Activated CD8-positive, alpha-beta memory T cell treated with anti-CD3 and anti-CD28 coated beads, Interleukin-2, amount 50 U/mL, for 24 hours (primary cell): ENCODE measurements at regions not wholly inside any gene's neighbourhood (a gene's known extent, or its start where the extent isn't known, plus 50 kb on each side); places are given as distances from the start of the nearest gene placed in this dataset.
"Not testable (repeated sequence)": the region's sequence is repeated elsewhere in the genome, so short reads cannot be mapped to it uniquely, and the experiment has no call there.

Source experiments
- DNase-seq: peaks from one replicate; pipeline ENCODE4 v3.0.0-alpha.2; 2020; ENCODE audit errors: extremely low read depth

GRCh38 chr3:20482350-20482749 lies 296.3 kb upstream of the SGO1 start:
- DNase-seq: no peak

- DNase-seq: no peak
These were observed 294.9 kb upstream of the SGO1 start for GRCh38 chr3:20480786-20481365.

GRCh38 chr3:20478436-20478835 lies 292.4 kb upstream of the SGO1 start:
- no peak for DNase-seq

DNA sequence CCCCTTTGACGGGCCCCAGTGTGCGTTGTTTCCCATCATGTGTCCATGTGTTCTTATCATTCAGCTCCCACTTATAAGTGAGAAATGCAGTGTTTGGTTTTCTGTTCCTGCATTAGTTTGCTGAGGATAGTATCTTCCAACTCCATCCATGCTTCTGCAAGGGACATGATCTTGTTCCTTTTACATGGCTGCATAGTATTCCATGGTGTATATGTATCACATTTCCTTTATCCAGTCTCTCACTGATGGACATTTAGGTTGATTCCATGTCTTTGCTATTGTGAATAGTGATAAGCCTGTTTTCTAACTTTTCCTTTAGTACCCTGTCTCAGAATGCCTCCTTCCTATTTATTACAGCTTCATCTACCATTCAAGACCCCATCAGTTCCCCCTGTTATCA lies 278.2 kb upstream of the SGO1 start:
- DNase-seq: not testable (repeated sequence)

DNA sequence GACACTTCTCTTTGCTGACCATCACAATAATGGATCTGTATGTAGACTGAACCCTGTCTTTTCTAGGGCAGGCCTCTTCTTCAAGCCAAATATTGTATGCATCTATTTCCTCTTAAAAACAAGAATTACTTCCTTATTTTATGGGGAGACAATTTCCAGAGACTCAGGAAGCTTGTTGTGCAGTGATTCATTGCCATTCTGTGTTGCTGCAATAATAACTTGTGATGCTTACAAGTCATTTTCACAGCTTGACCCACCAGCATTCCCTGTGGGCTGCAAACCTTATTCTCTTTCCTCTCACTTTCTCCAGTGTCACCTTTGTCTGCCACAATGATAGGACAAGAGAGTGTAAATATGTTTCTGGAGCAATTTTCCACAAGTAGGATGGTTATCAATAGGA lies 276.7 kb upstream of the SGO1 start:
- no peak for DNase-seq

- no peak for DNase-seq
These were observed 276.2 kb upstream of the SGO1 start for GRCh38 chr3:20462226-20462625.

- no peak for DNase-seq
These were observed 273.1 kb upstream of the SGO1 start for GRCh38 chr3:20458994-20459716.

DNA sequence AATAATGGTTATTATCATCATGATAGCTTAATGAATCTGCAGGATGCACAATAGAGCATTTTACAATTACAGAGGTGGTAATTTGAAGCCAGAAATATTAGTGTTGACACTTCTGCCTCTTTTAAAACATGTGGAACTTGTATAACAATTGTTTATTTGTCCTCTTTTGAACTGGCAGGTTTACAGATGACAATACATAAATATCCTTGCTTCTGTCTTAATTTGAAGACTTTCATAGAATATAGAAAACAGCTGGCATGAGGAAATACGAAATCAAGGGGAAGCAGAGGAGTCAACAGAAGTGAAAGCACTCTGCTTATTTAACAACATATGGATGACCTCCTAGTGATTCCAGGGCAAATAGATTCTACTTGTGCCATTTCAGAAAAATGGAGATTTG lies 270.5 kb upstream of the SGO1 start:
- DNase-seq: no peak

GRCh38 chr3:20451170-20451569 lies 265.2 kb upstream of the SGO1 start:
- no peak for DNase-seq

DNA sequence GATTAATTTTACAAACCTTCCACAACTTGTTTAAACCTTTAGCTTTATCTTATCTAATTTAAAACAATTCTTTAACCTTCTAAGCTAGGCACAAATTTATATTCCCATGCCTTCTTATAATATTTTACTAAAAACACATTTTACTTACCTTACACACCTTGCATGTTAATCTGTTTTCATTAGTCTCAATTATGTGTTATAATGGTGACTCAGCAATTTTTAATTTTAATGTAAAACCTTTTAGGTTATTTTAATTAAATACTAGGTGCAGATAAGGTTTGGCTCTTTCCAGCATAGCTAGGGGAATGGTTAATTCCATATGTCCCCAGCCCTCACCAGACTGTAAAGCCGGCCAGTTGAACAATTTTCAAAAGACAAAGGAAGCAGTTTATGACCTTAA lies 264.6 kb upstream of the SGO1 start:
- DNase-seq: no peak

GRCh38 chr3:20442846-20443245 lies 256.8 kb upstream of the SGO1 start:
- DNase-seq: no peak

GRCh38 chr3:20427268-20427667 lies 241.3 kb upstream of the SGO1 start:
- DNase-seq: not testable (repeated sequence)

GRCh38 chr3:20425138-20425537 lies 239.1 kb upstream of the SGO1 start:
- no peak for DNase-seq

DNA sequence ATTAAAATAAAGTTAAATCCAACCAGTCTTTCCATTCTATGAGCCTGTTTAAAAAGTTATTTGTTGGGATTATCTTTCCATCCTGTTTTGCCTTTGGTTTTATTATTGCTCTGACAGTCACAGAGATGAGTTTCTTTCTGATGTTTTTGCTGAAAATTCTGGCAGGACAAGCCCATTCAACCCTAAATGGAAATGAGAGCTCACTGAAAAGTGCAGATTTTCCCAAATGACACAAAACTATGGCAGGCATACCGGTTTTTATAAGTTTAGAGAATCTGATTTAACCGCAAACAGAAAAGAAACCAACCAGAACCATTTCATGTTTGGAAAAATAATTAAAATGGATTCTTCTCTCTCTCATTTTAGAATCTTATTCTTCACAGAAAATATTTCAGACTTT lies 238.1 kb upstream of the SGO1 start:
- DNase-seq: no peak

DNA sequence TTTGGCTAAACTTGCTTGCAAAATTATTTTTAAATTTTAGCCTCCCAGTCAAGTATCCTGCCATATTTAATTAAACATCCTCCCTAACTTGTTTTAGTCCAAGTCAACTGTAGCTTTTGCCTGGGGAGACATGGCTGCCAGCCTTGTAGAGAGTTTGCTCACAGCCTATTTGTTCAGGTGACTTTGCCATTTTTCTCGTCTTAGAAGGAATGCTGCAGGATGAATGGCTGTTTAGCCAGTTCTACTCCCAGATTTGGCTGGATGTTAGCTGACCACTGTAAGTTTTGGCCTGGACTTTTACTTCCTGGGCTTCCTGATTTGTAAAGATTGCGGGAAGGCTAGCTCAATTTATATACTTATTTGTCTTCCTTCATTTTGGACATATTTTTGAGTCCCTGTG lies 236.4 kb upstream of the SGO1 start:
- DNase-seq: no peak

- no peak for DNase-seq
These were observed 231.5 kb upstream of the SGO1 start for GRCh38 chr3:20417388-20418108.

- DNase-seq: no peak
These were observed 220.6 kb upstream of the SGO1 start for GRCh38 chr3:20406611-20407011.

GRCh38 chr3:20405744-20406143 lies 219.7 kb upstream of the SGO1 start:
- DNase-seq: no peak

DNA sequence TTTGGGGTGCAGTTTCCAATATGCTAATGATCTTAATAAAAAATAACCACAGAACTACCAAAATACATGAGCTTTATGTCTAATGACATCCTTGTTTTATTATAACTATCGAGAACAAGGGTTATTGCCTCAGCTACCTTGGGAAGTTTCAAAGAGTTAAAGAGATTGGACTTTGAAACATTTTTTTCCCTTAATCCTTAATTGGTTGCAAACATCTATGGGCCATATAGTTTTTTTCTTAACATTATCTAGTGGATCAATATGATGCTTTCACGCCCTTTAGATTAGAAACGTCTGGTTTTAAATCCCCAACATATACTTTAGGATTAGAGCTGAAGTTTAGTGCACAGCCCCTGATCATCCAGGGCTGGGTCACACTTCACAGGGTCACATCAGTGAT lies 219.2 kb upstream of the SGO1 start:
- no peak for DNase-seq

- no peak for DNase-seq
These were observed 218.7 kb upstream of the SGO1 start for GRCh38 chr3:20404741-20405100.

- DNase-seq: no peak
These were observed 218.2 kb upstream of the SGO1 start for GRCh38 chr3:20403986-20404740.

GRCh38 chr3:20401253-20401652 lies 215.2 kb upstream of the SGO1 start:
- no peak for DNase-seq

- DNase-seq: no peak
These were observed 214.7 kb upstream of the SGO1 start for GRCh38 chr3:20400686-20401085.
